Liver (tissue), 3 donors: ENCODE measurements at regions not wholly inside any gene's neighbourhood (a gene's known extent, or its start where the extent isn't known, plus 50 kb on each side); places are given as distances from the start of the nearest gene placed in this dataset.

Source experiments
- EGR1 ChIP-seq, 2 donors: IDR thresholded peaks; 2 replicates each; pipeline ENCODE4 v1.6.1; 2016 to 2018; ENCODE audit warnings: antibody characterized with exemption in 2 of 2, low read depth in 2 of 2
- GABPA ChIP-seq, 2 donors: IDR thresholded peaks in 1 of 2; conservative IDR thresholded peaks in 1 of 2; 2 replicates each; pipeline ENCODE4 v1.6.1; 2016; ENCODE audit warnings: antibody characterized with exemption in 2 of 2, mild to moderate bottlenecking in 1 of 2, moderate library complexity in 1 of 2
- HNF4G ChIP-seq: IDR thresholded peaks from 2 replicates; pipeline ENCODE4 v1.6.1; 2016; ENCODE audit warnings: antibody characterized with exemption
- RAD21 ChIP-seq, 2 donors: IDR thresholded peaks; 2 replicates each; pipeline ENCODE4 v1.6.1; 2016; ENCODE audit warnings: antibody characterized with exemption in 2 of 2, mild to moderate bottlenecking in 2 of 2
- SP1 ChIP-seq: IDR thresholded peaks from 2 replicates; pipeline ENCODE4 v1.6.1; 2018; ENCODE audit warnings: antibody characterized with exemption, mild to moderate bottlenecking
- TAF1 ChIP-seq: conservative IDR thresholded peaks from 2 replicates; pipeline ENCODE4 v1.6.1; 2016; ENCODE audit warnings: antibody characterized with exemption, mild to moderate bottlenecking
- TF ChIP-seq, protein P1 (sequence below): fragments of 150-350 bp; IDR thresholded peaks from 2 replicates; pipeline ENCODE4 v1.5.1; 2017; ENCODE audit warnings: improper control_type of control experiment, low read depth, low read length; ENCODE audit not compliant: missing input control
- TF ChIP-seq, protein P2 (sequence below): IDR thresholded peaks from 2 replicates; pipeline ENCODE4 v1.6.1; 2016; ENCODE audit warnings: antibody characterized with exemption
- donor health status: healthy.
- donor health status: healthy.

GRCh38 chr1:234833646-234834045 is 223.7 kb upstream of the IRF2BP2 start:
- TF ChIP-seq SP1 (no peak), GABPA (IDR thresholded peaks at IDR 0.05 in 1 of 2, conservative IDR thresholded peaks at IDR 0.05 in 1 of 2) (no peak), RAD21 (IDR thresholded peaks at IDR 0.05) (no peak), TAF1 (no peak), HNF4G (no peak), EGR1 (IDR thresholded peaks at IDR 0.05; ENCODE audit: low read depth in 2 of 2) (no peak)
- TF ChIP-seq, protein P1, sequence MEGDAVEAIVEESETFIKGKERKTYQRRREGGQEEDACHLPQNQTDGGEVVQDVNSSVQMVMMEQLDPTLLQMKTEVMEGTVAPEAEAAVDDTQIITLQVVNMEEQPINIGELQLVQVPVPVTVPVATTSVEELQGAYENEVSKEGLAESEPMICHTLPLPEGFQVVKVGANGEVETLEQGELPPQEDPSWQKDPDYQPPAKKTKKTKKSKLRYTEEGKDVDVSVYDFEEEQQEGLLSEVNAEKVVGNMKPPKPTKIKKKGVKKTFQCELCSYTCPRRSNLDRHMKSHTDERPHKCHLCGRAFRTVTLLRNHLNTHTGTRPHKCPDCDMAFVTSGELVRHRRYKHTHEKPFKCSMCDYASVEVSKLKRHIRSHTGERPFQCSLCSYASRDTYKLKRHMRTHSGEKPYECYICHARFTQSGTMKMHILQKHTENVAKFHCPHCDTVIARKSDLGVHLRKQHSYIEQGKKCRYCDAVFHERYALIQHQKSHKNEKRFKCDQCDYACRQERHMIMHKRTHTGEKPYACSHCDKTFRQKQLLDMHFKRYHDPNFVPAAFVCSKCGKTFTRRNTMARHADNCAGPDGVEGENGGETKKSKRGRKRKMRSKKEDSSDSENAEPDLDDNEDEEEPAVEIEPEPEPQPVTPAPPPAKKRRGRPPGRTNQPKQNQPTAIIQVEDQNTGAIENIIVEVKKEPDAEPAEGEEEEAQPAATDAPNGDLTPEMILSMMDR, result no peak
- TF ChIP-seq, protein P2, sequence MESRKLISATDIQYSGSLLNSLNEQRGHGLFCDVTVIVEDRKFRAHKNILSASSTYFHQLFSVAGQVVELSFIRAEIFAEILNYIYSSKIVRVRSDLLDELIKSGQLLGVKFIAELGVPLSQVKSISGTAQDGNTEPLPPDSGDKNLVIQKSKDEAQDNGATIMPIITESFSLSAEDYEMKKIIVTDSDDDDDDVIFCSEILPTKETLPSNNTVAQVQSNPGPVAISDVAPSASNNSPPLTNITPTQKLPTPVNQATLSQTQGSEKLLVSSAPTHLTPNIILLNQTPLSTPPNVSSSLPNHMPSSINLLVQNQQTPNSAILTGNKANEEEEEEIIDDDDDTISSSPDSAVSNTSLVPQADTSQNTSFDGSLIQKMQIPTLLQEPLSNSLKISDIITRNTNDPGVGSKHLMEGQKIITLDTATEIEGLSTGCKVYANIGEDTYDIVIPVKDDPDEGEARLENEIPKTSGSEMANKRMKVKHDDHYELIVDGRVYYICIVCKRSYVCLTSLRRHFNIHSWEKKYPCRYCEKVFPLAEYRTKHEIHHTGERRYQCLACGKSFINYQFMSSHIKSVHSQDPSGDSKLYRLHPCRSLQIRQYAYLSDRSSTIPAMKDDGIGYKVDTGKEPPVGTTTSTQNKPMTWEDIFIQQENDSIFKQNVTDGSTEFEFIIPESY, result no peak
